OCI-M2 (cell line): ENCODE measurements at regions not wholly inside any gene's neighbourhood (a gene's known extent, or its start where the extent isn't known, plus 50 kb on each side); places are given as distances from the start of the nearest gene placed in this dataset.
A peak's percentile ranks its signal among the peaks of the same experiment; 100 is the strongest.

Experiments
- DNase-seq: peaks from one replicate; lab custom pipeline; 2025; ENCODE audit not compliant: unreplicated experiment; lab: John Stamatoyannopoulos, UW

DNA sequence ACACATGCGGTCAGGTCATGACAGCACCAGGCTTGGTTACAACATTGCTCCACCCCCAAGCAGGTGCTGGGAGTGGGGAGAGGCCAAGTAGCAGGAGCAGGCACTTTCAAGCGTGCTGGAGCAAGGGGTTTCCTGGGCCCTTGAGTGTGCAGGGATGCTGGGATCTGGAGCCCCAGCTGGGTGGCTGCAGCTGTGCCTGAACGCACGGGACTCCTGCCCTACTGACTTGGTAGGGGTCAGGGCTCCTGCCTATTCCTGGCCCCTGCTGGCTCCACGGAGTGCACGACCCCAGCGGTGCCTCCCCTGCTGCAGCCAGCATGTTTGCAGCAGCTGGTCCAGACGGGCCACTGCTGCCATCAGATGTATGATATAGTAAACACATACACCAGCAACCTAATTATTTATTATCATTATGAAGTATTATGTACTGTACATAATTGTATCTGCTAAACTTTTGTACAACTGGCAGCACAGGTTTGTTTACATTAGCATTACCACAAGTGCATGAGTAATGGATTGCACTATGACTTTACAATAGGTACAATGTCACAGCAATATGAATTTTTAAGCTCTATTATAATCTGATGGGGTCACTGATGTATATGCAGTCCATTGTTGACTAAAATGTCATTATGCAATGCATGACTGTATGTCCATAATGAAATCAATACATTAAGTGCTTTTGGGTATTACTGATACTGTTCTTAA lies 620.6 kb downstream of the RAPGEF2 start:
- no peak for DNase-seq

GRCh38 chr4:159725571-159725970 lies 622.7 kb downstream of the RAPGEF2 start:
- DNase-seq: no peak

DNA sequence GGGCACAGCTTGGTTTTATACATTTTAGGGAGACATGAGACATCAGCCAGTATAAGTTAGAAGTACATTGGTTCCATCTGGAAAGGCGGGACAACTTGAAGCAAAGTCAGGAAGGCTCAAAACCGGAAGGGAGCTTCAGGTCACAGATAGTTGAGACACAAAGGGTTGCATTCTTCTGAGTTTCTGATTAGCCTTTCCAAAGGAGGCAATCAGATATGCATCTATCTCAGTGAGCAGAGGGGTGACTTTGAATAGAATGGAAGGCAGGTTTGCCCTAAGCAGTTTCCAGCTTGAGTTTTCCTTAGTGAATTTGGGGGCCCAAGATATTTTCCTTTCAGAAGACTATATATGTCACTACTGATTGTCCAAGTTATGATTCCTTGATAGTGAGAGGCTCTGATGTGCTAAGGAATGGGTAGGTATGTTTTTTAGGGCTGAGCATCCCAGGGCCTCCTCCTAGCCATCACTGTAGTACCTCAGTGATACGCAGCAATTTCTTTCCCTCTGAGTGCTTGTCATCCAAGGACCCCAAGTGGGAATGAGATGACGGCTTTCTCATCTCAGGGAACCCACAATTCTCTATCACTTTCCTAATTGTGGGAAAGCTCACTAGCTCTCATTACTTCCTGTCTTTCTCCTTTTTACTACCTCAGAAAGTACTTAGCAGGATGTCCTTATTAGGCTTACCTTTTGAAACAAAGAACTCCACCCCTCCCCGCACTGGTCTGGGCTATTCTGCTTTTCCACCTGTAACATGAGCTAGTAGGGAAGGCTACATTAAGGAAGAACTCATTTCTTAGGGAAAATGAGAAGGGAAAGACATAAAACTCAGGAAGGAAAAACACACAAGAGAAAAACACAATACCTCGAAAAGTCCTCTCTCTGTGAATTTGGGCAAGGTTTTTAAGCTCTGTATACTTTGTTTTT lies 632.7 kb downstream of the RAPGEF2 start:
- no peak for DNase-seq

- DNase-seq: no peak
These were observed 633.5 kb downstream of the RAPGEF2 start for GRCh38 chr4:159736411-159736810.

GRCh38 chr4:159743971-159744370 lies 641.1 kb downstream of the RAPGEF2 start:
- no peak for DNase-seq

- DNase-seq: no peak
These were observed 645.1 kb downstream of the RAPGEF2 start for GRCh38 chr4:159747983-159748382.

DNA sequence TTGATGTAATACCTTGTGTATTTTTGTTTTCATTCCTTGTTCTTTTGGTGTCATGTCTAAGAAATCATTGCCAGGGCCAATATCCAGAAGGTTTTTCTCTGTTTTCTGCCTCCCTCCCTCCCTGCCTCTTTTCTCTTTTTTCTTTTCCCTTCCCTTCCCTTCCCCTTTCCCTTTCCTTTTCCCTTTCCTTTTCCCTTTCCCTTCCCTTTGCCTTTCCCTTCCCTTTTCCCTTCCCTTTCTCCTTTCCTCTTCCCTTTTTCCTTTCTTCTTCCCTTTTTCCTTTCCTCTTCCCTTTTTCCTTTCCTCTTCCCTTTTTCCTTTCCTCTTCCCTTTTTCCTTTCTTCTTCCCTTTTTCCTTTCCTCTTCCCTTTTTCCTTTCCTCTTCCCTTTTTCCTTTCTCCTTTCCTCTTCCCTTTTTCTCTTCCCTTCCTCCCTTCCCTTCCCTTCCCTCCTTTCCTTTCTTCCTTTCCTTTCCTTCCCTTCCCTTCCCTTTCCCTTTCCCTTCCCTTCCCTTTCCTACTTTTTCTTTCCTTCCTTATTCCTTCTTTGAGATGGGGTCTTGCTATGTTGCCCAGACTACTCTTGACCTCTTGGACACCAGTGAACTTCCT lies 646.1 kb downstream of the RAPGEF2 start:
- no peak for DNase-seq

- DNase-seq: no peak
These were observed 654.6 kb downstream of the RAPGEF2 start for GRCh38 chr4:159757499-159757898.

- DNase-seq: no peak
These were observed 655.2 kb downstream of the RAPGEF2 start for GRCh38 chr4:159758061-159758460.

- no peak for DNase-seq
These were observed 659.8 kb downstream of the RAPGEF2 start for GRCh38 chr4:159762672-159763071.

- DNase-seq: peak; percentile 4
These were observed 661.6 kb downstream of the RAPGEF2 start for GRCh38 chr4:159764343-159764952.

- no peak for DNase-seq
These were observed 662.5 kb downstream of the RAPGEF2 start for GRCh38 chr4:159765382-159765781.

- no peak for DNase-seq
These were observed 663.4 kb downstream of the RAPGEF2 start for GRCh38 chr4:159766241-159766640.

GRCh38 chr4:159767406-159767805 lies 664.5 kb downstream of the RAPGEF2 start:
- no peak for DNase-seq

- DNase-seq: no peak
These were observed 665.1 kb downstream of the RAPGEF2 start for GRCh38 chr4:159768016-159768415.

GRCh38 chr4:159770401-159770800 lies 667.5 kb downstream of the RAPGEF2 start:
- no peak for DNase-seq

- no peak for DNase-seq
These were observed 668.1 kb downstream of the RAPGEF2 start for GRCh38 chr4:159770969-159771368.

DNA sequence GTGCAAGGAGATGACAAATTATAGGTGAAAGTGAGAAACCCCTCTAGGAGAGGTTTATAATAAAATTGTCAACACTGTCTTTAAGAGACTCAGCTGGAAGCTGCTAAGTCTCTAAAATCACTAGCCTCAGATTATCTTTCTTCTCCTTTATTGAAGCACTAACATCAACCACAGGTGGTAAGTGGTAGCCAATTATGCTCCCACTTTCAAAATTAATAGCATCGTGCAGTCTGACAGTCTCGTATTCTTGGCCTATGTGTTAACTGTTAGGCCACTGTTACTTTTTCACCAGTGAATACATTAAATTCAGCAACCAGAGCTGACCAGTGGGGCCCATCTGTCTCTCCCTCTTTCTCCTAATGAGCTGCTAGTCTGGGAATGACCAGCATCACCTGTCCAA lies 674.1 kb downstream of the RAPGEF2 start:
- no peak for DNase-seq

GRCh38 chr4:159777689-159778088 lies 674.8 kb downstream of the RAPGEF2 start:
- no peak for DNase-seq

DNA sequence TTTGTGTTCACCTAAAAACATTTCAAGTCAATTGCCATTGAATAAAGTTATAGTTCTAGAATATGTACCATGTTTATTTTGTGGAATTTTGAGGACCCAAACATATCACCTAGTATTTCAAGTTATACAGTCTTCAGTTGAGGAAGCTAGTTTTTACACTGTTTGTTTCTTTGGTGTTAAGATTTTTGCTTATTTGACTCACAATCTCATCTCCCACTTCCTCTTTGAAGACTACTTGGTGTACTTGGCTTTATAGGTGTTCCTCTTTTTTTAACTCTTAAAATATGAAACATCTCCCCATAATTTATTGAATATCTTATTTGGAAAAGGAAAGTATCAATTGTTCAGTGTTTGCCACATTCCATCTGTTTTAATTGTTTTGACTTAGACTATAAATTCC lies 675.4 kb downstream of the RAPGEF2 start:
- no peak for DNase-seq

GRCh38 chr4:159779716-159780115 lies 676.8 kb downstream of the RAPGEF2 start:
- DNase-seq: no peak
